Stimulated activated CD4-positive, alpha-beta T cell treated with anti-CD3 and anti-CD28 coated beads, Interleukin-15, amount 100 ng/mL, for 1 hour (primary cell): ENCODE measurements at regions not wholly inside any gene's neighbourhood (a gene's known extent, or its start where the extent isn't known, plus 50 kb on each side); places are given as distances from the start of the nearest gene placed in this dataset.

Experiments used
- DNase-seq, 2 donors: peaks; one replicate each; pipeline ENCODE4 v3.0.0-alpha.2; 2020; ENCODE audit warnings: low read depth in 1 of 2, low spot score in 1 of 2

- DNase-seq = no peak
Measured at GRCh38 chr22:49297286-49297870, 530.3 kb downstream of the BRD1 start.

GRCh38 chr22:49296561-49296960 is 531.1 kb downstream of the BRD1 start:
- no peak for DNase-seq

GRCh38 chr22:49295851-49296560 is 531.7 kb downstream of the BRD1 start:
- no peak for DNase-seq

GRCh38 chr22:49295465-49295743 is 532.3 kb downstream of the BRD1 start:
- no peak for DNase-seq

GRCh38 chr22:49294656-49295464 is 532.8 kb downstream of the BRD1 start:
- DNase-seq = no peak

GRCh38 chr22:49292909-49293308 is 534.8 kb downstream of the BRD1 start:
- no peak for DNase-seq

GRCh38 chr22:49291781-49292180 is 535.9 kb downstream of the BRD1 start:
- DNase-seq = no peak

GRCh38 chr22:49291169-49291568 is 536.5 kb downstream of the BRD1 start:
- DNase-seq = no peak

- DNase-seq = no peak
Measured at GRCh38 chr22:49290711-49291110, 537.0 kb downstream of the BRD1 start.

GRCh38 chr22:49289822-49290679 is 537.6 kb downstream of the BRD1 start:
- DNase-seq = no peak

- DNase-seq = no peak
Measured at GRCh38 chr22:49286181-49286760, 541.4 kb downstream of the BRD1 start.

- DNase-seq = no peak
Measured at GRCh38 chr22:49284931-49285330, 542.7 kb downstream of the BRD1 start.

- no peak for DNase-seq
Measured at GRCh38 chr22:49284056-49284784, 543.5 kb downstream of the BRD1 start.

GRCh38 chr22:49282596-49282995 is 545.1 kb downstream of the BRD1 start:
- no peak for DNase-seq

- DNase-seq = no peak
Measured at GRCh38 chr22:49281467-49282340, 546.0 kb downstream of the BRD1 start.

GRCh38 chr22:49278340-49278739 is 549.3 kb downstream of the BRD1 start:
- DNase-seq = no peak

GRCh38 chr22:49276567-49276966 is 551.1 kb downstream of the BRD1 start:
- no peak for DNase-seq

GRCh38 chr22:49274754-49275380 is 552.8 kb downstream of the BRD1 start:
- no peak for DNase-seq

- DNase-seq = no peak
Measured at GRCh38 chr22:49272546-49273125, 555.0 kb downstream of the BRD1 start.
